Spleen (tissue), 11 donors: ENCODE measurements at regions not wholly inside any gene's neighbourhood (a gene's known extent, or its start where the extent isn't known, plus 50 kb on each side); places are given as distances from the start of the nearest gene placed in this dataset.

ENCODE experiments used
- DNase-seq: peaks from one replicate; pipeline ENCODE4 v3.0.0-alpha.2; 2020
- H3K27ac ChIP-seq, 8 donors: fragments of 200-600 bp; sonication (generic) in 7 of 8; 1 replicate in 4 of 8; 2 replicates in 4 of 8; pipeline versions ENCODE4 v1.5.0 to v1.8.0; 2016 to 2021; ENCODE audit warnings: inconsistent platforms in 4 of 8, mild to moderate bottlenecking in 4 of 8, moderate library complexity in 1 of 8
- H3K27me3 ChIP-seq, 7 donors: fragments of 200-600 bp; sonication (generic) in 6 of 7; replicated peaks in 1 of 7; 1 replicate in 4 of 7; 2 replicates in 3 of 7; pipeline versions ENCODE4 v1.5.0 to v1.8.0; 2016 to 2021; ENCODE audit warnings: inconsistent platforms in 3 of 7, mild to moderate bottlenecking in 1 of 7
- H3K36me3 ChIP-seq, 6 donors: fragments of 200-600 bp; sonication (generic) in 5 of 6; 1 replicate in 4 of 6; 2 replicates in 2 of 6; pipeline versions ENCODE4 v1.5.0 to v1.8.0; 2016 to 2021; ENCODE audit warnings: inconsistent platforms in 2 of 6
- H3K4me1 ChIP-seq, 6 donors: fragments of 200-600 bp; sonication (generic) in 5 of 6; 1 replicate in 3 of 6; 2 replicates in 3 of 6; pipeline versions ENCODE4 v1.5.0 to v1.8.0; 2016 to 2021; ENCODE audit warnings: inconsistent platforms in 3 of 6
- H3K4me3 ChIP-seq, 8 donors: fragments of 200-600 bp; sonication (generic) in 7 of 8; 1 replicate in 4 of 8; 2 replicates in 4 of 8; pipeline versions ENCODE4 v1.5.0 to v1.8.0; 2016 to 2021; ENCODE audit warnings: inconsistent platforms in 4 of 8, mild to moderate bottlenecking in 4 of 8, moderate library complexity in 2 of 8
- H3K9me3 ChIP-seq, 8 donors: fragments of 200-600 bp; sonication (generic) in 7 of 8; 1 replicate in 4 of 8; 2 replicates in 4 of 8; pipeline versions ENCODE4 v1.5.0 to v1.8.0; 2016 to 2021; ENCODE audit warnings: inconsistent platforms in 4 of 8
- POLR2A ChIP-seq, 3 donors: fragments of 450-650 bp; IDR thresholded peaks; one replicate each; pipeline ENCODE4 v1.5.1; 2017; ENCODE audit warnings: antibody characterized with exemption in 3 of 3, mild to moderate bottlenecking in 1 of 3
- POLR2AphosphoS5 ChIP-seq, 3 donors: sonication (generic); formaldehyde crosslinking; IDR thresholded peaks; one replicate each; pipeline ENCODE4 v1.5.1; 2017; ENCODE audit warnings: antibody characterized with exemption in 3 of 3
- WGBS, 5 donors: extraction: QIAGEN DNeasy Blood & Tissue Kit in 3 of 5; methylation state at CpG; one replicate each; pipeline versions ENCODE4 v1.1.5 to v1.1.7; 2013 to 2018; 5-methylcytosine and 5-hydroxymethylcytosine counted together
- intact Hi-C: fragments of 100-400 bp; cut with DNase I; formaldehyde crosslinking; loops from one replicate; pipeline ENCODE4 v1.15.0; 2023; ENCODE audit warnings: low total_unique reads
- TF ChIP-seq, protein P1 (sequence below), 11 experiments: fragments of 200-600 bp in 7 of 11; fragments of 450-650 bp in 4 of 11; sonication (generic) in 4 of 11; IDR thresholded peaks in 8 of 11; conservative IDR thresholded peaks in 3 of 11; 1 replicate in 7 of 11; 2 replicates in 4 of 11; pipeline versions ENCODE4 v1.4.0 to v1.8.0; 2016 to 2021; ENCODE audit warnings: antibody characterized with exemption in 11 of 11, inconsistent platforms in 4 of 11, mild to moderate bottlenecking in 1 of 11
- donor health status: healthy with polysubstance abuse.
- donor health status: DM: no; HTN: no; CAD: no; lungs with moderate emphysema.
- donor health status: DM: no; HTN: no; CAD: no.
- donor health status: Bipolar disorder and iron deficiency.
- donor health status: healthy.
- donor health status: DM: no; HTN: no; CAD: no.
- donor health status: DM: yes; HTN: yes; CAD: no.

DNA sequence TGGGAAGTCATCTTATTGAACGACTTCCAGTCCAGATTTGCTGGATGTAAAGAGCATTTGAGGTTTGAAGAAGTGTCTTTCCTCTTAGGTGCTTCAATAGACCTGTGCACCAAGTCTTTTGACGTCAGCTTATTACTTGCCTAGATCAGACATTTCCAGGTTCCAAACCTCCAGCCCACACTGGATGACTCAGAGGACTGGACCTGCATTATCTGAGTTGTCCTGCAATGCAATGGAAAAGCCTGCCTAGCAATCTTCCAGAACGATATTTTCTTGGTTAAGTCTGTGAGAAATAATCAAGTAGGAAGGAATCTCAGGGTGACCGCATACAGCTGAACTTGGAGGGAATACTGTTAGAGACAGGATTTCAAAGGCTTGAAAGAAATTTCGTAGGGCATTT is 147.2 kb upstream of the MOCS2 start:
- Histone ChIP-seq H3K36me3 (no peaks in the 10 kb centered on the region), H3K27me3 (no peaks in the 10 kb centered on the region), H3K9me3 (no peaks in the 10 kb centered on the region), H3K4me3 (no peak overlapping the region), H3K4me1 (no peaks in the 10 kb centered on the region), H3K27ac (no peak overlapping the region)
- intact Hi-C loops = no loop called here
- TF ChIP-seq POLR2A (IDR thresholded peaks at IDR 0.05) = no peak
- 64 to 78% (median 72%) methylated on average over 5 of the region's 5 CpGs for WGBS, 5 donors
- DNase-seq = no peak

DNA sequence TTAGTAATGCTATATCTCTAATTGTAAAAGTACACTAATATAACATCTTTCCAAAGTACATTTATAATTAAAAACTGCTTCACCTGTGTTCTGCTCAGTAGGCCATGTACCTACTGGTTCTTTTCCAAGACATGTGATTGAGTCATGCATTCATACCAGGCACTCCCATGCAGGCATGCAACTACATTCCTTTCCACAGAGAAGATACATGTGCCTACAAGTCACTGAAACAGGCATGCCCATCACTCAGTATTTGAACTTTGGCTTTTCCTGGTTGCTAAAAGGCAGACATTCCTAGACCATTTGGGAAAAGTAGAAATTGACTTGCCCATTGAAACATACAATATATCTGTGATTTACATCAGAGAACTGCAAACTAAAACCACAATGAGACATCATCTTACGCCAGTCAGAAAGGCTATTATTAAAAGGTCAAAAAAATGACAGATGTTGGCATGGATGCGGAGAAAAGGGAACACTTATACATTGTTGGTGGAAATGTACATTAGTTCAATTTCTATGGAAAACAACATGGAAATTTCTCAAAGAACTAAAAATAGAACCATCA is 148.3 kb upstream of the MOCS2 start:
- no peaks in the 10 kb centered on the region for H3K36me3 ChIP-seq
- intact Hi-C loops = no loop called here

DNA sequence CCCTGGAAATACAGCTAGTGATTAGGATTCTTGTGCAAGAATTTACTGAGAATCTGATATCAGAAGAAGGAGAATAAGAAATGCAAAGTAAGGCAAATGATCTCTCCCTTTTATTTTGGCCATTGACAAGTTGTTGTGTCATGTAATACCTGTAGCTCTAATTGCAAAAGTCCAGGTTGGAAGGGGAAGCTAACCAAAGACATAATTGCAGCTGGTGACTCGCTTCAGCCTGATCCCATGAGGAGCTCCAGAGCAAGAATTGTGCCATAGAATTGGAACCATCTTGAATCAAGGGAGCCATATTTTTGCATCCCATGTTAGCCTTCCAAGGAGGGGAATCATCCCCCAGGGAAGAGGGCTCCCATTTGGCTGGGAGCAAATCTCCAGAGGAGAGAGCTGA is 149.6 kb upstream of the MOCS2 start:
- TF ChIP-seq, protein P1, sequence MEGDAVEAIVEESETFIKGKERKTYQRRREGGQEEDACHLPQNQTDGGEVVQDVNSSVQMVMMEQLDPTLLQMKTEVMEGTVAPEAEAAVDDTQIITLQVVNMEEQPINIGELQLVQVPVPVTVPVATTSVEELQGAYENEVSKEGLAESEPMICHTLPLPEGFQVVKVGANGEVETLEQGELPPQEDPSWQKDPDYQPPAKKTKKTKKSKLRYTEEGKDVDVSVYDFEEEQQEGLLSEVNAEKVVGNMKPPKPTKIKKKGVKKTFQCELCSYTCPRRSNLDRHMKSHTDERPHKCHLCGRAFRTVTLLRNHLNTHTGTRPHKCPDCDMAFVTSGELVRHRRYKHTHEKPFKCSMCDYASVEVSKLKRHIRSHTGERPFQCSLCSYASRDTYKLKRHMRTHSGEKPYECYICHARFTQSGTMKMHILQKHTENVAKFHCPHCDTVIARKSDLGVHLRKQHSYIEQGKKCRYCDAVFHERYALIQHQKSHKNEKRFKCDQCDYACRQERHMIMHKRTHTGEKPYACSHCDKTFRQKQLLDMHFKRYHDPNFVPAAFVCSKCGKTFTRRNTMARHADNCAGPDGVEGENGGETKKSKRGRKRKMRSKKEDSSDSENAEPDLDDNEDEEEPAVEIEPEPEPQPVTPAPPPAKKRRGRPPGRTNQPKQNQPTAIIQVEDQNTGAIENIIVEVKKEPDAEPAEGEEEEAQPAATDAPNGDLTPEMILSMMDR (IDR thresholded peaks at IDR 0.05 in 8 of 11, conservative IDR thresholded peaks at IDR 0.05 in 3 of 11) = no peak
- no peak for TF ChIP-seq POLR2AphosphoS5 (IDR thresholded peaks at IDR 0.05)
- TF ChIP-seq POLR2A (IDR thresholded peaks at IDR 0.05) = no peak
- H3K4me1 ChIP-seq = no peaks in the 10 kb centered on the region
- no peak overlapping the region for H3K4me3 ChIP-seq
- DNase-seq = no peak
- H3K27me3 ChIP-seq = no peaks in the 10 kb centered on the region
- intact Hi-C loops = no loop called here
- WGBS, 5 donors = 67 to 97% (median 86%) methylated on average over 1 of the region's 1 CpG
- no peak overlapping the region for H3K27ac ChIP-seq
- no peaks in the 10 kb centered on the region for H3K9me3 ChIP-seq
- no peaks in the 10 kb centered on the region for H3K36me3 ChIP-seq

More for the DNA sequence above, 148.3 kb upstream of the MOCS2 start:
- no peak overlapping the region for H3K4me3 ChIP-seq
- TF ChIP-seq, protein P1 (IDR thresholded peaks at IDR 0.05 in 8 of 11, conservative IDR thresholded peaks at IDR 0.05 in 3 of 11) = no peak
- TF ChIP-seq POLR2A (IDR thresholded peaks at IDR 0.05) (no peak), POLR2AphosphoS5 (IDR thresholded peaks at IDR 0.05) (no peak)
- H3K4me1 ChIP-seq = no peaks in the 10 kb centered on the region
- H3K27ac ChIP-seq = no peak overlapping the region
- no peaks in the 10 kb centered on the region for H3K27me3 ChIP-seq
- DNase-seq = no peak
- WGBS, 5 donors = 80 to 98% (median 90%) methylated on average over 2 of the region's 2 CpGs
- no peaks in the 10 kb centered on the region for H3K9me3 ChIP-seq

DNA sequence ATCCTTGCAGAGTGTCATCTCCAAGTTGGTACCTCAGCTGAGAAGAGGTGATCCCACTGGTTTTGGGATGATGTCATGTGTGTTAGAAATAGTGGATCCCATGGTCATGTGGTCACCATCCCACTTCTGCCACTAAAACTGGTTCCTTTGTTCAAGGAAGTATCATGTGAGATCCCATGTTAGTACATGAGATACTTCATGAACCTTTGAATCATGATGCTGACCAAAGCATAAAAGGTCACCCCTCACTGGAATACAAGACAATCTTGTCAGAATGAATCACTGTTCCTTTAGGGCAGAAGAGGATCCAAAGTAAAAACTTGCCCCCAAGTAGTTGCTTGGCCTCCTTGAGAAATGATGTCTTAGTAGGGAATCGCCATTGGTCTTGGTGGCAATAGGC is 150.9 kb upstream of the MOCS2 start:
- H3K4me1 ChIP-seq = no peaks in the 10 kb centered on the region
- intact Hi-C loops = loop anchor here (10.0 kb wide), 1 partner anchor 954 kb away; no protein-coding TSS in a partner anchor
- 85 to 100% (median 95%) methylated on average over 1 of the region's 1 CpG for WGBS, 5 donors
- H3K36me3 ChIP-seq = no peaks in the 10 kb centered on the region
- no peak for DNase-seq
- no peak overlapping the region for H3K4me3 ChIP-seq
- no peak overlapping the region for H3K27ac ChIP-seq
- H3K9me3 ChIP-seq = no peaks in the 10 kb centered on the region
- TF ChIP-seq POLR2AphosphoS5 (IDR thresholded peaks at IDR 0.05) = no peak
- no peaks in the 10 kb centered on the region for H3K27me3 ChIP-seq

DNA sequence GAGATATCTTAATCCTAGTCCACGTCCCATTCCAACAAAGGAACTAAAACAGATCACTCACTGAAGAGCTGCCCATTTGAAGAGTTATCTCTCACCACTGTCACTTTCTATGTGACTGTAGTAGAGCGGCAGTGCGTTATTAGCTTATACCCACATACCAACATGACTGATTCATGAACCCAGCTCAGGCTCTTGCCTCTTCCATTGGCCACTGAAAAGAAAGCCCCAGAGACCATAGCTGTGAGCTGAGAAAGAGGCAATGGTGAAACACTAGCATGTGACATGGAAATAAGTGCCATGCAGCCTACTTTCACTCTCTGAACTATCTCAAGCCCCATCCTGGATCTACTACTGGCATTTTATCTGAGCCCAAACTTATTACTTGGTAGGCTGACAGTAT is 151.7 kb upstream of the MOCS2 start:
- intact Hi-C loops = loop anchor here (10.0 kb wide), 1 partner anchor 954 kb away; no protein-coding TSS in a partner anchor
- Histone ChIP-seq H3K4me1 (no peaks in the 10 kb centered on the region), H3K27me3 (no peaks in the 10 kb centered on the region), H3K4me3 (no peak overlapping the region), H3K27ac (no peak overlapping the region), H3K9me3 (no peaks in the 10 kb centered on the region), H3K36me3 (no peaks in the 10 kb centered on the region)
- TF ChIP-seq POLR2A (IDR thresholded peaks at IDR 0.05) (no peak), POLR2AphosphoS5 (IDR thresholded peaks at IDR 0.05) (no peak)
- TF ChIP-seq, protein P1 (IDR thresholded peaks at IDR 0.05 in 8 of 11, conservative IDR thresholded peaks at IDR 0.05 in 3 of 11) = no peak
- 62 to 88% (median 79%) methylated on average over 3 of the region's 3 CpGs for WGBS, 5 donors
- DNase-seq = no peak
